HUES6 (cell line): ENCODE measurements at regions not wholly inside any gene's neighbourhood (a gene's known extent, or its start where the extent isn't known, plus 50 kb on each side); places are given as distances from the start of the nearest gene placed in this dataset.
"Not testable (repeated sequence)": the region's sequence is repeated elsewhere in the genome, so short reads cannot be mapped to it uniquely, and the experiment has no call there.

ENCODE experiments used
- H3K27ac ChIP-seq: 2 replicates; pipeline ENCODE4 v1.7.0; 2013; ENCODE audit warnings: low read depth, mild to moderate bottlenecking, low read length, inconsistent platforms
- H3K27me3 ChIP-seq: 2 replicates; pipeline ENCODE4 v1.6.1; 2013; ENCODE audit warnings: low read length; ENCODE audit not compliant: control insufficient read depth, insufficient read depth
- H3K36me3 ChIP-seq: 2 replicates; pipeline ENCODE4 v1.6.1; 2013; ENCODE audit warnings: low read length; ENCODE audit not compliant: control insufficient read depth, insufficient read depth
- H3K4me1 ChIP-seq: 2 replicates; pipeline ENCODE4 v1.6.1; 2013; ENCODE audit warnings: low read length; ENCODE audit not compliant: control insufficient read depth, insufficient read depth
- H3K4me3 ChIP-seq: 2 replicates; pipeline ENCODE4 v1.5.1; 2013; ENCODE audit warnings: low read depth, low read length
- H3K9ac ChIP-seq: one replicate; pipeline ENCODE4 v1.6.1; 2013; ENCODE audit warnings: mild to moderate bottlenecking, low read length
- H3K9me3 ChIP-seq: 2 replicates; pipeline ENCODE4 v1.6.1; 2013; ENCODE audit warnings: low read depth, low read length; ENCODE audit not compliant: control insufficient read depth, insufficient read depth

DNA sequence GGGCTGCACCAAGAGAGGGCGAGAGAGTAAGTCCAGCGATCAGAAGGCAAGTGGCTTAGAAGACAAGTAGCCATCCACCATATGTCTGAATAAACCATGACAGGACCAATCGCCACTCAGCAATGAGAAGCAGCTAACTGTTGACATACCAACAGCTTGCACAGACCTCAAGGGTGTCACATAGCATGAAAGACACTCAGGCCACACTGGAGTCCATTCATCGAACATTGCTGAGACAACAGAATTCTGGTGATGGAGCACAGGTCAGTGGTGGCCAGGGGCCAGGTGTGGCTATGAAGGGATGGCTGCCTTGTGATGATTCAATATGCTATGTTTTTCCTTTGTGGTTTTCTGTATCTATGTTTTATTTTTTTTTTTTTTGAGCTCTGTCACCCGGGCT is 236.2 kb upstream of the FRG2C start:
- H3K9ac ChIP-seq, H3K27me3 ChIP-seq, H3K36me3 ChIP-seq, H3K9me3 ChIP-seq, H3K27ac ChIP-seq, H3K4me1 ChIP-seq, H3K4me3 ChIP-seq: not testable (repeated sequence)

GRCh38 chr3:75429561-75430220 is 234.4 kb upstream of the FRG2C start:
- not testable (repeated sequence) for H3K4me3 ChIP-seq, H3K9me3 ChIP-seq, H3K27ac ChIP-seq, H3K27me3 ChIP-seq, H3K4me1 ChIP-seq, H3K36me3 ChIP-seq, H3K9ac ChIP-seq

GRCh38 chr3:75430406-75430805 is 233.7 kb upstream of the FRG2C start:
- not testable (repeated sequence) for H3K27me3 ChIP-seq, H3K27ac ChIP-seq, H3K9me3 ChIP-seq

GRCh38 chr3:75431120-75431519 is 233.0 kb upstream of the FRG2C start:
- not testable (repeated sequence) for H3K36me3 ChIP-seq, H3K9ac ChIP-seq, H3K27ac ChIP-seq, H3K4me1 ChIP-seq, H3K4me3 ChIP-seq, H3K27me3 ChIP-seq, H3K9me3 ChIP-seq

More at GRCh38 chr3:75430406-75430805, 233.7 kb upstream of the FRG2C start:
- H3K36me3 ChIP-seq, H3K4me3 ChIP-seq, H3K9ac ChIP-seq, H3K4me1 ChIP-seq: not testable (repeated sequence)

DNA sequence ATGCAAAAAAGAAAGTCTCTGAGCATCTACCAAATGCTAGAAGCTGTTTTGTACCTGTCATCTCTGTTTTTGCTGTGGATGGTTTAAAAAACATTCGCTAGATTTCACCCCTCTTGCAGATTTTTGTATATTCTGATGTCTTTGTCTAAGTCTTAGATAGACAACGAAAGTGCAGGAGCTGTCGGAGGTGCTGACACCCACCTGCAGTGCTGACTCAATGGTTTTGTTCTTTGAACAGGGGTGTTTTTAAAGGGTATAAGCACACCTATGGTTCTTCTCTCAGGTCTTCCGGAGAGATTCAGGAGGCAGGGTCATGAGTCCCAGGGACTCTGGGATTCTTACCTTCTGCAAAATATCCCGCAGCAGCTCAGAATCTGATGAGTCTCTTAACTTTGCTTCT is 231.7 kb upstream of the FRG2C start:
- H3K9ac ChIP-seq, H3K27me3 ChIP-seq, H3K27ac ChIP-seq, H3K36me3 ChIP-seq, H3K9me3 ChIP-seq, H3K4me1 ChIP-seq, H3K4me3 ChIP-seq: not testable (repeated sequence)

GRCh38 chr3:75432885-75433284 is 231.2 kb upstream of the FRG2C start:
- not testable (repeated sequence) for H3K9ac ChIP-seq, H3K27me3 ChIP-seq, H3K27ac ChIP-seq, H3K4me1 ChIP-seq, H3K9me3 ChIP-seq, H3K36me3 ChIP-seq, H3K4me3 ChIP-seq

DNA sequence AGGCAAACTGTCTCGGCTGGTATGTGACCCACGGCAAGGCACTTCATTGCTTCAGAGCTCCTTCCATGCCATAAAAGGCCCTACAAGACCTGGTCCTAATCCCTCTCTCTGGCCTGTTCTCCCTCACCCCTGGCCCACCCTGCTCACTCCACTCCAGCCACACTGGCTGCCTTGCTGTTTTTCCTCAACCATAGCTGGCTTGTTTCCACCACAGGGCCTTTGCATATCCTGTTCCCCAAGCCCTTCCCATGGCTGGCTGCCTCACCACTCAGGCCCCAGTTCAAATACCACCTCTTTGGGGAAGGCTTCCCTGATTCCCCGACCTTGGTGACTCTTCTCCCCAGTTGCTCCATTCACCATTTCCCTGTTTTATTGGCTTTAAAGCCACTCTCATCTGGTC is 230.8 kb upstream of the FRG2C start:
- H3K4me1 ChIP-seq, H3K9ac ChIP-seq, H3K4me3 ChIP-seq, H3K9me3 ChIP-seq, H3K36me3 ChIP-seq, H3K27ac ChIP-seq, H3K27me3 ChIP-seq: not testable (repeated sequence)

GRCh38 chr3:75434276-75434912 is 229.7 kb upstream of the FRG2C start:
- H3K27me3 ChIP-seq, H3K27ac ChIP-seq, H3K9me3 ChIP-seq, H3K4me1 ChIP-seq, H3K36me3 ChIP-seq: not testable (repeated sequence)
- Histone ChIP-seq H3K9ac (peak overlapping the region; percentile 83), H3K4me3 (peak overlapping the region; percentile 68)

GRCh38 chr3:75434913-75435793 is 229.0 kb upstream of the FRG2C start:
- not testable (repeated sequence) for H3K4me1 ChIP-seq, H3K27me3 ChIP-seq, H3K9me3 ChIP-seq, H3K36me3 ChIP-seq, H3K27ac ChIP-seq
- Histone ChIP-seq H3K9ac (peak overlapping the region; percentile 83), H3K4me3 (peak overlapping the region; percentile 68)

- not testable (repeated sequence) for H3K27me3 ChIP-seq, H3K9me3 ChIP-seq, H3K36me3 ChIP-seq, H3K27ac ChIP-seq, H3K4me1 ChIP-seq
- H3K9ac ChIP-seq: peak overlapping the region; percentile 38
- peak overlapping the region; percentile 59 for H3K4me3 ChIP-seq
Observed at GRCh38 chr3:75435794-75436400, 228.2 kb upstream of the FRG2C start.

- H3K4me3 ChIP-seq, H3K4me1 ChIP-seq, H3K27ac ChIP-seq, H3K27me3 ChIP-seq, H3K9me3 ChIP-seq, H3K9ac ChIP-seq, H3K36me3 ChIP-seq: not testable (repeated sequence)
Observed at GRCh38 chr3:75440986-75441385, 223.1 kb upstream of the FRG2C start.
